H1 (cell line): ENCODE measurements at regions not wholly inside any gene's neighbourhood (a gene's known extent, or its start where the extent isn't known, plus 50 kb on each side); places are given as distances from the start of the nearest gene placed in this dataset.

Experiments used
- CTCF ChIA-PET: fragments of 300-600 bp; sonication (Branson Sonifier 250); formaldehyde crosslinking; loops from one replicate; lab custom pipeline; 2021; ENCODE audit not compliant: partially characterized antibody; lab: Charles Lee
- POLR2A ChIA-PET: fragments of 300-600 bp; sonication (Branson Sonifier 250); formaldehyde crosslinking; loops from one replicate; lab custom pipeline; 2021; ENCODE audit warnings: inconsistent platforms; ENCODE audit not compliant: partially characterized antibody; lab: Charles Lee
- DNase-seq, 2 experiments: peaks; one replicate each; pipeline versions ENCODE4 v3.0.0 to v3.0.0-alpha.2; 2010 to 2022; ENCODE audit warnings: low spot score in 2 of 2, low read depth in 1 of 2, mixed read lengths in 1 of 2
- FAIRE-seq: peaks from 2 replicates; lab custom pipeline; 2011; peaks lifted over from hg19 to GRCh38; lab: Jason Lieb, UNC
- H2AFZ ChIP-seq: 2 replicates; pipeline ENCODE4 v1.8.1; 2012; ENCODE audit warnings: low read length, inconsistent platforms
- H2AK5ac ChIP-seq: 2 replicates; pipeline ENCODE4 v1.6.1; 2013; ENCODE audit warnings: low read depth, low read length
- H2BK120ac ChIP-seq: replicated peaks from 2 replicates; pipeline ENCODE3; 2013; ENCODE audit warnings: low read depth, low read length, inconsistent platforms
- H2BK12ac ChIP-seq: 2 replicates; pipeline ENCODE4 v1.6.1; 2013; ENCODE audit warnings: low read depth, low read length
- H2BK15ac ChIP-seq: 2 replicates; pipeline ENCODE4 v1.6.1; 2013; ENCODE audit warnings: low read length
- H2BK20ac ChIP-seq: 2 replicates; pipeline ENCODE4 v1.6.1; 2013; ENCODE audit warnings: low read length
- H2BK5ac ChIP-seq: 2 replicates; pipeline ENCODE4 v1.6.1; 2013; ENCODE audit warnings: low read depth, low read length
- H3K14ac ChIP-seq: 2 replicates; pipeline ENCODE4 v1.6.1; 2013; ENCODE audit warnings: inconsistent platforms; ENCODE audit not compliant: insufficient read length
- H3K18ac ChIP-seq: 2 replicates; pipeline ENCODE4 v1.6.1; 2013; ENCODE audit warnings: low read length; ENCODE audit errors: extremely low read depth
- H3K23ac ChIP-seq: 2 replicates; pipeline ENCODE4 v1.6.1; 2013; ENCODE audit warnings: inconsistent platforms; ENCODE audit not compliant: insufficient read length
- H3K23me2 ChIP-seq: 2 replicates; pipeline ENCODE4 v1.6.1; 2013; ENCODE audit warnings: low read depth, low read length
- H3K27ac ChIP-seq: 2 replicates; pipeline ENCODE4 v1.6.1; 2011; ENCODE audit warnings: low read depth, low read length, inconsistent platforms
- H3K27me3 ChIP-seq, 4 experiments: replicated peaks in 1 of 4; 1 replicate in 1 of 4; 2 replicates in 3 of 4; pipeline versions ENCODE4 v1.6.1 to v1.8.1; 2011 to 2013; ENCODE audit warnings: low read length in 3 of 4, mild to moderate bottlenecking in 3 of 4, inconsistent platforms in 2 of 4, mixed read lengths in 2 of 4, moderate library complexity in 1 of 4; ENCODE audit not compliant: control insufficient read depth in 3 of 4, insufficient read depth in 3 of 4; ENCODE audit errors: extremely low read depth in 1 of 4
- H3K36me3 ChIP-seq, 4 experiments: 2 replicates each; pipeline versions ENCODE4 v1.6.1 to v1.8.1; 2011 to 2013; ENCODE audit warnings: mild to moderate bottlenecking in 4 of 4, low read length in 3 of 4, moderate library complexity in 2 of 4, control low read depth in 1 of 4, inconsistent platforms in 1 of 4; ENCODE audit not compliant: insufficient read depth in 4 of 4, control insufficient read depth in 2 of 4
- H3K4ac ChIP-seq: replicated peaks from 2 replicates; pipeline ENCODE3; 2013; ENCODE audit warnings: low read length, low read depth, mixed read lengths, inconsistent platforms; ENCODE audit not compliant: insufficient read length
- H3K4me1 ChIP-seq, 4 experiments: replicated peaks in 1 of 4; 1 replicate in 1 of 4; 2 replicates in 3 of 4; pipeline versions ENCODE4 v1.6.1 to v1.8.1; 2011 to 2013; ENCODE audit warnings: low read length in 3 of 4, inconsistent platforms in 2 of 4, mixed read lengths in 1 of 4; ENCODE audit not compliant: insufficient read depth in 4 of 4, control insufficient read depth in 3 of 4
- H3K4me2 ChIP-seq, 2 experiments: 2 replicates each; pipeline versions ENCODE4 v1.6.1 to v1.8.1; 2011 to 2013; ENCODE audit warnings: low read depth in 2 of 2, low read length in 2 of 2, control low read depth in 1 of 2, inconsistent platforms in 1 of 2, mild to moderate bottlenecking in 1 of 2; ENCODE audit not compliant: insufficient read depth in 1 of 2
- H3K4me3 ChIP-seq, 4 experiments: fragments of 200-600, 300-600 bp in 1 of 4; sonication (generic), shearing (Covaris generic), sonication (Bioruptor Twin) in 1 of 4; 2 replicates each; pipeline versions ENCODE4 v1.5.1 to v1.8.1; 2011 to 2016; ENCODE audit warnings: low read length in 4 of 4, low read depth in 3 of 4, control low read depth in 2 of 4, inconsistent platforms in 2 of 4, mild to moderate bottlenecking in 2 of 4, mixed read lengths in 1 of 4, moderate library complexity in 1 of 4; ENCODE audit not compliant: insufficient read depth in 2 of 4; ENCODE audit errors: extremely low read depth in 1 of 4
- H3K56ac ChIP-seq: replicated peaks from 2 replicates; pipeline ENCODE3; 2013; ENCODE audit warnings: low read depth, mild to moderate bottlenecking, mixed read lengths, low read length, inconsistent platforms; ENCODE audit not compliant: insufficient read length
- H3K79me1 ChIP-seq: 2 replicates; pipeline ENCODE4 v1.6.1; 2013; ENCODE audit warnings: low read depth, low read length, control low read depth
- H3K79me2 ChIP-seq, 2 experiments: 2 replicates each; pipeline versions ENCODE4 v1.6.1 to v1.8.1; 2012 to 2013; ENCODE audit warnings: low read length in 2 of 2, mild to moderate bottlenecking in 2 of 2, inconsistent platforms in 1 of 2; ENCODE audit not compliant: insufficient read depth in 2 of 2, control insufficient read depth in 1 of 2
- H3K9ac ChIP-seq, 4 experiments: replicated peaks in 1 of 4; 1 replicate in 1 of 4; 2 replicates in 3 of 4; pipeline versions ENCODE4 v1.6.1 to v1.8.1; 2011 to 2013; ENCODE audit warnings: low read depth in 3 of 4, low read length in 3 of 4, control low read depth in 2 of 4, mild to moderate bottlenecking in 2 of 4, moderate library complexity in 2 of 4, inconsistent platforms in 1 of 4; ENCODE audit errors: extremely low read depth in 1 of 4
- H3K9me3 ChIP-seq, 2 experiments: 2 replicates each; pipeline versions ENCODE4 v1.6.1 to v1.8.1; 2012 to 2013; ENCODE audit warnings: mild to moderate bottlenecking in 2 of 2, moderate library complexity in 2 of 2, control low read depth in 1 of 2, inconsistent platforms in 1 of 2, low read depth in 1 of 2, low read length in 1 of 2, mixed read lengths in 1 of 2; ENCODE audit not compliant: insufficient read depth in 2 of 2
- H4K20me1 ChIP-seq, 2 experiments: replicated peaks in 1 of 2; 2 replicates each; pipeline versions ENCODE3 to v1.8.1; 2011 to 2013; ENCODE audit warnings: inconsistent platforms in 2 of 2, low read length in 2 of 2, mild to moderate bottlenecking in 1 of 2; ENCODE audit not compliant: insufficient read depth in 2 of 2, control insufficient read depth in 1 of 2
- H4K5ac ChIP-seq: 2 replicates; pipeline ENCODE4 v1.6.1; 2013; ENCODE audit warnings: low read length, low read depth, mixed read lengths, inconsistent platforms; ENCODE audit not compliant: insufficient read length
- H4K8ac ChIP-seq: 2 replicates; pipeline ENCODE4 v1.8.0; 2013; ENCODE audit warnings: mild to moderate bottlenecking, moderate library complexity, low read length, inconsistent platforms; ENCODE audit not compliant: insufficient read depth; ENCODE audit errors: extremely low read depth
- H4K91ac ChIP-seq: replicated peaks from 2 replicates; pipeline ENCODE3; 2013; ENCODE audit warnings: low read length, mixed read lengths, inconsistent platforms; ENCODE audit not compliant: insufficient read length
- CTCF ChIP-seq, 3 experiments: IDR thresholded peaks; 1 replicate in 2 of 3; 2 replicates in 1 of 3; pipeline versions ENCODE4 v1.5.1 to v1.6.1; 2011; ENCODE audit warnings: low read length in 3 of 3, mild to moderate bottlenecking in 3 of 3, inconsistent platforms in 2 of 3, low read depth in 1 of 3, moderate library complexity in 1 of 3; ENCODE audit not compliant: insufficient read depth in 1 of 3; ENCODE audit errors: control extremely low read depth in 1 of 3
- EZH2 ChIP-seq: fragments of 200-600 bp; sonication (generic); IDR thresholded peaks from 2 replicates; pipeline ENCODE4 v1.7.1; 2012; ENCODE audit warnings: low read depth, mild to moderate bottlenecking, moderate library complexity, low read length, inconsistent platforms; ENCODE audit not compliant: severe bottlenecking
- JUN ChIP-seq: IDR thresholded peaks from 2 replicates; pipeline ENCODE4 v1.6.1; 2011; ENCODE audit warnings: low read depth, mild to moderate bottlenecking, improper control_type of control experiment, low read length
- KDM4A ChIP-seq: IDR thresholded peaks from one replicate; pipeline ENCODE4 v1.7.1; 2012; ENCODE audit warnings: low read depth, mild to moderate bottlenecking, moderate library complexity, low read length, inconsistent platforms; ENCODE audit not compliant: severe bottlenecking
- MAFK ChIP-seq: IDR thresholded peaks from 2 replicates; pipeline ENCODE4 v1.6.1; 2012; ENCODE audit warnings: low read depth, mild to moderate bottlenecking, improper control_type of control experiment, low read length
- POLR2A ChIP-seq, 2 experiments: IDR thresholded peaks; 1 replicate in 1 of 2; 2 replicates in 1 of 2; pipeline ENCODE4 v1.6.1; 2011; ENCODE audit warnings: low read depth in 2 of 2, low read length in 2 of 2, mild to moderate bottlenecking in 2 of 2; ENCODE audit errors: control extremely low read depth in 1 of 2
- SP1 ChIP-seq: IDR thresholded peaks from 2 replicates; pipeline ENCODE4 v1.6.1; 2011; ENCODE audit warnings: low read depth, low read length
- TAF1 ChIP-seq: IDR thresholded peaks from 2 replicates; pipeline ENCODE4 v1.6.1; 2011; ENCODE audit warnings: mild to moderate bottlenecking, low read depth, low read length
- TEAD4 ChIP-seq: IDR thresholded peaks from 2 replicates; pipeline ENCODE4 v1.6.1; 2012; ENCODE audit warnings: low read depth, low read length, inconsistent platforms, mixed read lengths
- ZNF274 ChIP-seq: IDR thresholded peaks from 2 replicates; pipeline ENCODE4 v1.7.0; 2012; ENCODE audit warnings: low read length, borderline replicate concordance; ENCODE audit errors: extremely low read depth

DNA sequence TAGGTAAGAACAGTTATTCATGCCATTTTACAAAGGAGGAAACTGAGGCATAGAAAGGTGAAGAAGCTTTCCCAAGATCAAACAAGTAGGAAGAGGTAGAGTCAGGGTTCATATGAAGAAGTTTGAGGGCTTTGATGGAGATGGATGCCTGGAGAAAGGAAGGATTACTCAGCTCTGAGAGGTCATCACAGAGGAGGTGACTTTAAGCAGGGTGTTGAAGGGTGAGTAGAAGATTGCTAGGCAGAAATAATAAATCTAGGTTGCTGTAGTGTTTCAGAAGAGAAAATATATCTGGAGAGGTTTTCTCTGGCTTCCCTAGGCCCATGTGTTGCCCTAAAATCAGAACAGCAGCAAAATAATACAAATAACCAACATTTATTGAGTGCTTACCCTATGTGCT lies 196.3 kb downstream of the PALM2AKAP2 start:
- H2AK5ac ChIP-seq, result no peak overlapping the region
- no peak overlapping the region for H4K91ac ChIP-seq
- no peak for TF ChIP-seq JUN
- TF ChIP-seq POLR2A (IDR thresholded peaks at IDR 0.05; ENCODE audit: control extremely low read depth in 1 of 2, low read depth in 2 of 2, low read length in 2 of 2), result no peak
- no peak for TF ChIP-seq TEAD4
- no peak for TF ChIP-seq ZNF274
- TF ChIP-seq KDM4A, result no peak
- TF ChIP-seq TAF1, result no peak
- no peak for TF ChIP-seq SP1
- TF ChIP-seq EZH2, result no peak
- no peak for TF ChIP-seq CTCF (IDR thresholded peaks at IDR 0.05; ENCODE audit: control extremely low read depth in 1 of 3, insufficient read depth in 1 of 3, low read depth in 1 of 3, low read length in 3 of 3)
- TF ChIP-seq MAFK, result no peak
- TF ChIP-seq, all 59 proteins: peak for 0
- no peak overlapping the region for H3K56ac ChIP-seq
- CTCF ChIA-PET, result interaction anchor here (1.1 kb wide), 1 partner anchor 158 kb away, joined by 4 read pairs; no protein-coding TSS in a partner anchor
- POLR2A ChIA-PET, result no interaction called here
- no peaks in the 10 kb centered on the region for H3K79me1 ChIP-seq
- H3K9ac ChIP-seq, result no peak overlapping the region
- H3K18ac ChIP-seq, result no peak overlapping the region
- H3K4me2 ChIP-seq, result no peak overlapping the region
- H3K9me3 ChIP-seq, result no peaks in the 10 kb centered on the region
- H3K36me3 ChIP-seq, result no peaks in the 10 kb centered on the region
- no peak overlapping the region for H2BK12ac ChIP-seq
- H4K5ac ChIP-seq, result no peak overlapping the region
- H4K8ac ChIP-seq, result no peak overlapping the region
- no peak overlapping the region for H2BK15ac ChIP-seq
- no peak overlapping the region for H3K4me3 ChIP-seq
- H3K4me1 ChIP-seq, result no peaks in the 10 kb centered on the region
- H3K4ac ChIP-seq, result no peak overlapping the region
- no peak overlapping the region for H2BK120ac ChIP-seq
- DNase-seq, result no peak
- FAIRE-seq, result no peak
- no peak overlapping the region for H2BK5ac ChIP-seq
- H3K23me2 ChIP-seq, result no peaks in the 10 kb centered on the region
- H3K27me3 ChIP-seq, result no peaks in the 10 kb centered on the region
- H2BK20ac ChIP-seq, result no peak overlapping the region
- H2AFZ ChIP-seq, result no peak overlapping the region
- H3K14ac ChIP-seq, result no peak overlapping the region
- no peak overlapping the region for H3K27ac ChIP-seq
- no peaks in the 10 kb centered on the region for H3K79me2 ChIP-seq
- no peak overlapping the region for H3K23ac ChIP-seq
- H4K20me1 ChIP-seq, result no peaks in the 10 kb centered on the region
